ENCODE measurements at regions not wholly inside any gene's neighbourhood (a gene's known extent, or its start where the extent isn't known, plus 50 kb on each side); places are given as distances from the start of the nearest gene placed in this dataset.

DNA sequence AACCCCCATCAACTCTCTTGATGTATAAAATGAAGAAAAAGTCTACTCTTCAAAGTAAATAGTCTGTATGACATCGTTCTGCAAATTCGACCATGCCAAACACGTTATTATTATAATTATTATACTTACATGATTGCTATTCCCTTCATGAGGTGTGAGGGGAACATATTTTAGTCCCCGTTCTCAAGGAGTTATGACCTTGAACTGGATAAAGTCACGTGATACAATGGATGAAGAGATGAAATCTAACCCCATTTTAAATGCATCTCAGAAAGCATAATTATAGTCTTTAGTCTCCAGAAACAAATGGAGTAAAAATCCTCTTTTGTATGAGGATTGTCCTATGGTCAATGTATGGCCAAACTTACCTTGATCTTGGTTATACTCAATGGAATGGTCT is 250.3 kb downstream of the HS3ST1 start:
- H3K36me3 ChIP-seq (ENCODE audit: control insufficient read depth, insufficient read depth, low read length) = no peaks in the 10 kb centered on the region
- CTCF ChIA-PET (ENCODE audit: low intra/inter-chr PET ratio) = no interaction called here
- no peak overlapping the region for H3K9ac ChIP-seq (ENCODE audit: insufficient read depth in 1 of 2, low read depth in 2 of 2, low read length in 2 of 2)
- H3K9me3 ChIP-seq (replicated peaks; ENCODE audit: control insufficient read depth, insufficient read depth, low read depth, low read length) = 0 out of 2 replicates have a peak, but pooled peaks cover 2% of the 10 kb centered on the region
- DNase-seq (ENCODE audit: extremely low read depth in 1 of 4, low spot score in 3 of 4) (no peak), ATAC-seq (no peak), FAIRE-seq (no peak)
- H3K4me3 ChIP-seq = no peak overlapping the region
- TF ChIP-seq CBX8 (IDR thresholded peaks at IDR 0.05; ENCODE audit: borderline replicate concordance, extremely low read depth, low read depth, low read length, poor library complexity, severe bottlenecking) (no peak), ELF4 (CRISPR knock-in tag; IDR thresholded peaks at IDR 0.05) (no peak), SMAD4 (CRISPR knock-in tag; conservative IDR thresholded peaks at IDR 0.05) (no peak), NFIC (IDR thresholded peaks at IDR 0.05) (no peak), RAD51 (IDR thresholded peaks at IDR 0.05; ENCODE audit: borderline replicate concordance, low read depth) (peak; percentile 36; the same call in 1 of the 2 replicates), SMC3 (conservative IDR thresholded peaks at IDR 0.05; ENCODE audit: insufficient read depth, low read depth, low read length) (no peak)
- TF ChIP-seq, protein P1, sequence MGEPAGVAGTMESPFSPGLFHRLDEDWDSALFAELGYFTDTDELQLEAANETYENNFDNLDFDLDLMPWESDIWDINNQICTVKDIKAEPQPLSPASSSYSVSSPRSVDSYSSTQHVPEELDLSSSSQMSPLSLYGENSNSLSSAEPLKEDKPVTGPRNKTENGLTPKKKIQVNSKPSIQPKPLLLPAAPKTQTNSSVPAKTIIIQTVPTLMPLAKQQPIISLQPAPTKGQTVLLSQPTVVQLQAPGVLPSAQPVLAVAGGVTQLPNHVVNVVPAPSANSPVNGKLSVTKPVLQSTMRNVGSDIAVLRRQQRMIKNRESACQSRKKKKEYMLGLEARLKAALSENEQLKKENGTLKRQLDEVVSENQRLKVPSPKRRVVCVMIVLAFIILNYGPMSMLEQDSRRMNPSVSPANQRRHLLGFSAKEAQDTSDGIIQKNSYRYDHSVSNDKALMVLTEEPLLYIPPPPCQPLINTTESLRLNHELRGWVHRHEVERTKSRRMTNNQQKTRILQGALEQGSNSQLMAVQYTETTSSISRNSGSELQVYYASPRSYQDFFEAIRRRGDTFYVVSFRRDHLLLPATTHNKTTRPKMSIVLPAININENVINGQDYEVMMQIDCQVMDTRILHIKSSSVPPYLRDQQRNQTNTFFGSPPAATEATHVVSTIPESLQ (CRISPR knock-in tag; IDR thresholded peaks at IDR 0.05) = no peak
- TF ChIP-seq, protein P2, sequence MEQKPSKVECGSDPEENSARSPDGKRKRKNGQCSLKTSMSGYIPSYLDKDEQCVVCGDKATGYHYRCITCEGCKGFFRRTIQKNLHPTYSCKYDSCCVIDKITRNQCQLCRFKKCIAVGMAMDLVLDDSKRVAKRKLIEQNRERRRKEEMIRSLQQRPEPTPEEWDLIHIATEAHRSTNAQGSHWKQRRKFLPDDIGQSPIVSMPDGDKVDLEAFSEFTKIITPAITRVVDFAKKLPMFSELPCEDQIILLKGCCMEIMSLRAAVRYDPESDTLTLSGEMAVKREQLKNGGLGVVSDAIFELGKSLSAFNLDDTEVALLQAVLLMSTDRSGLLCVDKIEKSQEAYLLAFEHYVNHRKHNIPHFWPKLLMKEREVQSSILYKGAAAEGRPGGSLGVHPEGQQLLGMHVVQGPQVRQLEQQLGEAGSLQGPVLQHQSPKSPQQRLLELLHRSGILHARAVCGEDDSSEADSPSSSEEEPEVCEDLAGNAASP (IDR thresholded peaks at IDR 0.05) = no peak
- TF ChIP-seq, protein P3, sequence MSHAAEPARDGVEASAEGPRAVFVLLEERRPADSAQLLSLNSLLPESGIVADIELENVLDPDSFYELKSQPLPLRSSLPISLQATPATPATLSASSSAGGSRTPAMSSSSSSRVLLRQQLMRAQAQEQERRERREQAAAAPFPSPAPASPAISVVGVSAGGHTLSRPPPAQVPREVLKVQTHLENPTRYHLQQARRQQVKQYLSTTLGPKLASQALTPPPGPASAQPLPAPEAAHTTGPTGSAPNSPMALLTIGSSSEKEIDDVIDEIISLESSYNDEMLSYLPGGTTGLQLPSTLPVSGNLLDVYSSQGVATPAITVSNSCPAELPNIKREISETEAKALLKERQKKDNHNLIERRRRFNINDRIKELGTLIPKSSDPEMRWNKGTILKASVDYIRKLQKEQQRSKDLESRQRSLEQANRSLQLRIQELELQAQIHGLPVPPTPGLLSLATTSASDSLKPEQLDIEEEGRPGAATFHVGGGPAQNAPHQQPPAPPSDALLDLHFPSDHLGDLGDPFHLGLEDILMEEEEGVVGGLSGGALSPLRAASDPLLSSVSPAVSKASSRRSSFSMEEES (CRISPR knock-in tag; IDR thresholded peaks at IDR 0.05) = peak; percentile 89
- TF ChIP-seq, protein P4, sequence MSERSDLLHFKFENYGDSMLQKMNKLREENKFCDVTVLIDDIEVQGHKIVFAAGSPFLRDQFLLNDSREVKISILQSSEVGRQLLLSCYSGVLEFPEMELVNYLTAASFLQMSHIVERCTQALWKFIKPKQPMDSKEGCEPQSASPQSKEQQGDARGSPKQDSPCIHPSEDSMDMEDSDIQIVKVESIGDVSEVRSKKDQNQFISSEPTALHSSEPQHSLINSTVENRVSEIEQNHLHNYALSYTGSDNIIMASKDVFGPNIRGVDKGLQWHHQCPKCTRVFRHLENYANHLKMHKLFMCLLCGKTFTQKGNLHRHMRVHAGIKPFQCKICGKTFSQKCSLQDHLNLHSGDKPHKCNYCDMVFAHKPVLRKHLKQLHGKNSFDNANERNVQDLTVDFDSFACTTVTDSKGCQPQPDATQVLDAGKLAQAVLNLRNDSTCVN (CRISPR knock-in tag; IDR thresholded peaks at IDR 0.05) = no peak
- BruUV-seq (replicated peaks) = no TSS peak
- no peak overlapping the region for H3K27ac ChIP-seq (ENCODE audit: extremely low read depth, low read depth, low read length)
- H3K79me2 ChIP-seq (ENCODE audit: control insufficient read depth, insufficient read depth, low read length) = no peaks in the 10 kb centered on the region
- no peaks in the 10 kb centered on the region for H3K9me1 ChIP-seq (ENCODE audit: control insufficient read depth, insufficient read depth, low read length)
- no peak overlapping the region for H3K4me2 ChIP-seq (ENCODE audit: insufficient read depth, low read length)
- intact Hi-C loops (cut with micrococcal nuclease) (no loop called here), in situ Hi-C loops (cut with MboI) (no loop called here)
- no peaks in the 10 kb centered on the region for H4K20me1 ChIP-seq (replicated peaks; ENCODE audit: control insufficient read depth, insufficient read depth, low read length)
- WGBS (ENCODE audit: insufficient coverage, low coverage, missing lambda C conversion rate) = 0% methylated on average over 5 of the region's 5 CpGs
- no peaks in the 10 kb centered on the region for H3K27me3 ChIP-seq (ENCODE audit: control insufficient read depth in 2 of 2, insufficient read depth in 2 of 2, low read length in 2 of 2)
- no peaks in the 10 kb centered on the region for H3K4me1 ChIP-seq (replicated peaks in 1 of 2; ENCODE audit: control insufficient read depth in 2 of 2, insufficient read depth in 2 of 2, low read length in 2 of 2)
- POLR2A ChIA-PET = interaction anchor here (0.6 kb wide), 1 partner anchor 218 kb away, joined by 3 read pairs; no protein-coding TSS in a partner anchor
- no peak overlapping the region for H2AFZ ChIP-seq (ENCODE audit: low read depth, low read length)
